Nephron (organoid): ENCODE measurements at regions not wholly inside any gene's neighbourhood (a gene's known extent, or its start where the extent isn't known, plus 50 kb on each side); places are given as distances from the start of the nearest gene placed in this dataset.

Experiments
- H3K27ac Mint-ChIP-seq, 3 experiments: 2 replicates each; pipeline ENCODE4 v1.8.0; 2020; ENCODE audit warnings: mixed read lengths in 3 of 3, mild to moderate bottlenecking in 2 of 3, moderate library complexity in 1 of 3
- H3K27me3 Mint-ChIP-seq: 2 replicates; pipeline ENCODE4 v1.8.0; 2021; ENCODE audit warnings: low read depth, mild to moderate bottlenecking, moderate library complexity, mixed read lengths
- H3K36me3 Mint-ChIP-seq: 2 replicates; pipeline ENCODE4 v1.8.0; 2020; ENCODE audit warnings: low read depth, mixed read lengths
- H3K4me1 Mint-ChIP-seq: 2 replicates; pipeline ENCODE4 v1.8.0; 2020; ENCODE audit warnings: mixed read lengths
- H3K4me3 Mint-ChIP-seq, 3 experiments: 2 replicates each; pipeline ENCODE4 v1.8.0; 2020; ENCODE audit warnings: mild to moderate bottlenecking in 3 of 3, mixed read lengths in 3 of 3, moderate library complexity in 2 of 3
- H3K9me3 Mint-ChIP-seq: 2 replicates; pipeline ENCODE4 v1.8.0; 2020; ENCODE audit warnings: mixed read lengths
- TF ChIP-seq, protein P1 (sequence below), 3 experiments: fragments of 200-600 bp; sonication (generic); IDR thresholded peaks; one replicate each; pipeline ENCODE4 v1.5.0; 2021; ENCODE audit warnings: antibody characterized with exemption in 3 of 3; ENCODE audit not compliant: unreplicated experiment in 3 of 3

DNA sequence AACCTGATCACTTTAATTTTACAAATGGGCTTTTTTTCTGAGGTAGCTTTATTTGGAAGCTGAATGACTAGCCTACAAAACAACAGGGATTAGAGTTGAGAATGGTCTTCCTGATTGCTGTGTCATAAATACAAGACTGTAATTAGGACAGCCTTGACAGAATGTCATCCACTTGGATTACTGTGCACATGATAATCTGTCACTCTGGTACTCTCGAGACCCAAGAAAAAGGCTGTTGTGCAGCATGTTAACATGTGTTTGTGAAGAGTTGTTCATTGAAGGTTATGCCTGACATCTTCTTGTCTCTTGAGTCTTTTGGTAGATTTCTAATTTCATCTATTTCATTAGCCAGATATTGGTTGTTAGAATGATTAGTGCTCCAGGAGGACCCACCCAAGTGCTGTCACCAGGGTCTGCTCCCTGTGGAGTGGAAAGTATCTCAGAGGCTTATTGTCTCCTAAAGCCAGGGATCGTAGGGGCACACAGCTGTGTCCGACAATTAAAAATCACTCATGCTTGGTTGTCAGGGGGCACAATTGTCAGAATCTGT is 212.2 kb upstream of the GPRIN3 start:
- no peaks in the 10 kb centered on the region for H3K27me3 Mint-ChIP-seq
- no peaks in the 10 kb centered on the region for H3K4me1 Mint-ChIP-seq
- H3K4me3 Mint-ChIP-seq, result no peak overlapping the region
- TF ChIP-seq, protein P1, sequence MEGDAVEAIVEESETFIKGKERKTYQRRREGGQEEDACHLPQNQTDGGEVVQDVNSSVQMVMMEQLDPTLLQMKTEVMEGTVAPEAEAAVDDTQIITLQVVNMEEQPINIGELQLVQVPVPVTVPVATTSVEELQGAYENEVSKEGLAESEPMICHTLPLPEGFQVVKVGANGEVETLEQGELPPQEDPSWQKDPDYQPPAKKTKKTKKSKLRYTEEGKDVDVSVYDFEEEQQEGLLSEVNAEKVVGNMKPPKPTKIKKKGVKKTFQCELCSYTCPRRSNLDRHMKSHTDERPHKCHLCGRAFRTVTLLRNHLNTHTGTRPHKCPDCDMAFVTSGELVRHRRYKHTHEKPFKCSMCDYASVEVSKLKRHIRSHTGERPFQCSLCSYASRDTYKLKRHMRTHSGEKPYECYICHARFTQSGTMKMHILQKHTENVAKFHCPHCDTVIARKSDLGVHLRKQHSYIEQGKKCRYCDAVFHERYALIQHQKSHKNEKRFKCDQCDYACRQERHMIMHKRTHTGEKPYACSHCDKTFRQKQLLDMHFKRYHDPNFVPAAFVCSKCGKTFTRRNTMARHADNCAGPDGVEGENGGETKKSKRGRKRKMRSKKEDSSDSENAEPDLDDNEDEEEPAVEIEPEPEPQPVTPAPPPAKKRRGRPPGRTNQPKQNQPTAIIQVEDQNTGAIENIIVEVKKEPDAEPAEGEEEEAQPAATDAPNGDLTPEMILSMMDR (IDR thresholded peaks at IDR 0.05; ENCODE audit: unreplicated experiment in 3 of 3), result no peak
- no peak overlapping the region for H3K27ac Mint-ChIP-seq
- H3K9me3 Mint-ChIP-seq, result peaks cover 4% of the 10 kb centered on the region
- no peaks in the 10 kb centered on the region for H3K36me3 Mint-ChIP-seq

DNA sequence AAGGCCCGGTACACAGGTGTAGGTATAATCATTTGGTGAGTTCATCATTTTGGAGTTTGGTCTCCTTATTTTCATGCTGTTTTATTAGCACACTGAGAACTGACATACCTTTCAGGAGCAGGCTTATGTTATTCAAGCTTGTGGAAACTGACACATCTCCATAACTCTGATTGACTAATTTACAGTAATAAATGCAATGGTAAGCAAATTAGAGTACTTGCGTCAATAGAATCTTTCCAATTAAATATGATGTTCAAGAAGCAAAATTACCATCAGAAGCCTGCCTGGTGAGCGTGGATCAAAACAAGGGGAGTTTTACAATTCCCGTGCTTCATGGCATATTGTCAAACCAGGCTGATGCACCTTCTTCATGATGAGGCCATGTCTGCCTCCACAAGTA is 210.7 kb upstream of the GPRIN3 start:
- H3K4me3 Mint-ChIP-seq, result no peak overlapping the region

DNA sequence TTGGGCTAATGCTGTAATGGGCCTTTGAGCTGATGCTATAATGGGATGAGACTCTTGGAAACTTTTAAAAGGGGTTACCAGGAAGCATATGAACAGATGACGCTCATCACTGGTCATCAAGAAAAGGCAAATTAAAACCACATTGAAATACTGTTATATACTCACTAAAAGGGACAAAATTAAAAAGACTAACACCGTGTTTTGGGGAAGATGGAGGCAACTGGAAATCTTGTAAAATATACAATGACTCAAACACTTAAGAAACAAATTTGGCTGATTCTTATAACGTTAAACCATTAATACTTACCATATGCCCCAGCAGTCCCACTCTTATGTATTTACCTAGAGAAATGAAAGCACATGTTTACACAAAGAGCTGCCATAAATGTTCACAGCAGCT is 207.2 kb upstream of the GPRIN3 start:
- H3K27me3 Mint-ChIP-seq, result no peaks in the 10 kb centered on the region
- H3K36me3 Mint-ChIP-seq, result no peaks in the 10 kb centered on the region
- TF ChIP-seq, protein P1 (IDR thresholded peaks at IDR 0.05; ENCODE audit: unreplicated experiment in 3 of 3), result no peak
- peaks cover 4% of the 10 kb centered on the region for H3K9me3 Mint-ChIP-seq
- no peak overlapping the region for H3K27ac Mint-ChIP-seq
- no peak overlapping the region for H3K4me3 Mint-ChIP-seq
- H3K4me1 Mint-ChIP-seq, result no peaks in the 10 kb centered on the region

More for the DNA sequence above, 210.7 kb upstream of the GPRIN3 start:
- no peak overlapping the region for H3K27ac Mint-ChIP-seq
- peaks cover 4% of the 10 kb centered on the region for H3K9me3 Mint-ChIP-seq
- H3K4me1 Mint-ChIP-seq, result no peaks in the 10 kb centered on the region
- no peaks in the 10 kb centered on the region for H3K36me3 Mint-ChIP-seq
- H3K27me3 Mint-ChIP-seq, result no peaks in the 10 kb centered on the region
- TF ChIP-seq, protein P1 (IDR thresholded peaks at IDR 0.05; ENCODE audit: unreplicated experiment in 3 of 3), result no peak

DNA sequence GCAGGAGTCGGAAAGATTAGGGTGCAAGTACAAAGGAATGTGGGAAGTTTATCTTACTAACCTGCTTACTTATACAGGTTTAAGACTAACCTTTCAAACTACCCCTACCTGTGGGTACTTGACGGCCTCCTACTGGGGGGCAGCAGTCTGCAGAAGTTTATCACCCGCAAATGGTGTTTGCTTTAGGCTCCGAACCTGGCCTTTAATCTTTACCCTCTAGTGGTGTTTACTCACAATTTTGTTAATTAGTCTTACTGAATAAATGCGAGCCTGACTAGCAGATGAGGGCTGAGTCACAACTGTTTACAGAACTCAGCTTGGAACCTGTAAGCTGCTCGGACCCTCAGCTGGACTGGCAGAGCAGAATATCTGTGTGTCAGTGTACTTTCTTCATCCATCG is 204.2 kb upstream of the GPRIN3 start:
- no peaks in the 10 kb centered on the region for H3K4me1 Mint-ChIP-seq
- peaks cover 2% of the 10 kb centered on the region for H3K9me3 Mint-ChIP-seq
- H3K4me3 Mint-ChIP-seq, result no peak overlapping the region
- H3K36me3 Mint-ChIP-seq, result no peaks in the 10 kb centered on the region
- H3K27ac Mint-ChIP-seq, result no peak overlapping the region
- TF ChIP-seq, protein P1 (IDR thresholded peaks at IDR 0.05; ENCODE audit: unreplicated experiment in 3 of 3), result no peak
- no peaks in the 10 kb centered on the region for H3K27me3 Mint-ChIP-seq

DNA sequence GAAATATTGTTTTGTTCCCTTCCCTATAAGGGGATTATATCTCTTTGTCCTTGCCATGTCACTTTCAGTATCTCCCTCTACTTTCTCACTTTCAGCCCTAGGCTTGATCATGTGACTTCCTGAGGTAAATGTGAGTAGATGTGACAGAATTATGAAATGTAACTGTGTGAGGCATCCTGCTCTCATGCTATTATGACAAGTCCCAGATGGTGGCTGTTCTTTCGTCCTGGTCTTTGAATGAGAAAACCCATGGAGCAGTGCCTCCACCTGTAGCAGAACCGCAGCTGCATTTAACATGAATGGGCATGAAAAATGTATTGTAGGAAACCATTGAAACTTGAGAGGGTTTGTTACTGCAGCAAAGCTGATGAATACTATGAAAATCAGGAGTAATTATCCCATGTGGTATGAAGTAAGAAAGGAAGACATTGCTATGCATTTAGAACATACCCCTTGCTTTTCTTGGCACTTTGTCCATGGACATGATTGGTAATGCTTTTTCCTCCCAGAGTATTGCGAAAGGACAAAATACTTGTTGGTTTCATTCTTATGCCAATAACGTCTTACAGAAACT is 202.2 kb upstream of the GPRIN3 start:
- Mint-ChIP-seq H3K4me3 (no peak overlapping the region), H3K27me3 (no peaks in the 10 kb centered on the region), H3K36me3 (no peaks in the 10 kb centered on the region), H3K4me1 (no peaks in the 10 kb centered on the region), H3K9me3 (peaks cover 2% of the 10 kb centered on the region), H3K27ac (no peak overlapping the region)
- TF ChIP-seq, protein P1 (IDR thresholded peaks at IDR 0.05; ENCODE audit: unreplicated experiment in 3 of 3), result no peak

DNA sequence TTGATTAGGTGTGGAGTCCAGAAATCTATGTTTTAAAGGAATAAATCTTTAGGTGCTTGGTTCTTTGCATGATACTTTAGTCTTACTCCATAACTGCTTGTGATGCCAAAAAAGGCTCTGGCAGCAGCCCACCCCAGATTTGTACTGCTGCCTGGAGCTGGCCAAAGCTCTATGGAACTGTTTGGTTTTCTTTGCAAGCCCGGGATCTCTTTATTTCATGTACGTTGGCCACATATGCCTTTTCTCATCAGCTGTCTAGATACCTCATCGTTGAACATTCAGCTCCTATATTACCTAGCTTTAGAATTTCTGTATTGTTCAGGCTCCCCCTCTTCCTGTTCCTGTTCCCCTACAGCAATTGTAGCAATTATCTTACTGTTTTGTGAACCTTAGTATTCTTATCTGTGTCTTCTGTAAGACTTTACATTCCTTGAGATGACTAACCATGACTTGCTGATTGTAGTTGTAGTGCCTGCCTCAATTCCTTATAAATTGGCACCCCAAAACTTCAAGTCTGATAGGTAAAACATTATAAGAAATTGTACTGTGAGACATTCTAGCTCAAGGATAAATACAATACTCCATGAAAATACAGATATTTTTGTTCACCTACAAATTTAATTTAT is 199.4 kb upstream of the GPRIN3 start:
- no peaks in the 10 kb centered on the region for H3K4me1 Mint-ChIP-seq
- H3K36me3 Mint-ChIP-seq, result no peaks in the 10 kb centered on the region
- H3K4me3 Mint-ChIP-seq, result no peak overlapping the region
- no peaks in the 10 kb centered on the region for H3K27me3 Mint-ChIP-seq
- TF ChIP-seq, protein P1 (IDR thresholded peaks at IDR 0.05; ENCODE audit: unreplicated experiment in 3 of 3), result no peak
- peaks cover 2% of the 10 kb centered on the region for H3K9me3 Mint-ChIP-seq
- H3K27ac Mint-ChIP-seq, result no peak overlapping the region
